Keratinocyte (primary cell): ENCODE measurements at regions not wholly inside any gene's neighbourhood (a gene's known extent, or its start where the extent isn't known, plus 50 kb on each side); places are given as distances from the start of the nearest gene placed in this dataset.

Experiments
- DNase-seq: peaks from one replicate; pipeline ENCODE4 v3.0.0-alpha.2; 2011; ENCODE audit warnings: low read depth, missing footprints, low spot score
- FAIRE-seq: peaks from 2 replicates; lab custom pipeline; 2011; peaks lifted over from hg19 to GRCh38; lab: Jason Lieb, UNC
- H2AFZ ChIP-seq: 2 replicates; pipeline ENCODE4 v1.6.0; 2012; ENCODE audit warnings: low read length, control low read depth, inconsistent platforms; ENCODE audit not compliant: control insufficient read depth
- H3K27ac ChIP-seq: 2 replicates; pipeline ENCODE4 v1.5.1; 2011; ENCODE audit warnings: low read length; ENCODE audit not compliant: control insufficient read depth, insufficient read depth
- H3K27me3 ChIP-seq: 3 replicates; pipeline ENCODE4 v1.6.0; 2011; ENCODE audit warnings: low read length; ENCODE audit not compliant: control insufficient read depth, insufficient read depth; ENCODE audit errors: extremely low read depth
- H3K36me3 ChIP-seq, 2 experiments: 2 replicates in 1 of 2; 3 replicates in 1 of 2; pipeline ENCODE4 v1.5.1; 2011; ENCODE audit warnings: low read length in 2 of 2, mild to moderate bottlenecking in 1 of 2; ENCODE audit not compliant: control insufficient read depth in 2 of 2, insufficient read depth in 2 of 2; ENCODE audit errors: extremely low read depth in 1 of 2
- H3K4me1 ChIP-seq: 3 replicates; pipeline ENCODE4 v1.5.1; 2011; ENCODE audit warnings: low read length; ENCODE audit not compliant: control insufficient read depth, insufficient read depth; ENCODE audit errors: extremely low read depth
- H3K4me2 ChIP-seq: 3 replicates; pipeline ENCODE4 v1.6.0; 2011; ENCODE audit warnings: low read depth, low read length; ENCODE audit not compliant: control insufficient read depth, insufficient read depth; ENCODE audit errors: extremely low read depth
- H3K4me3 ChIP-seq, 3 experiments: fragments of 200-600 bp in 1 of 3; sonication (generic) in 1 of 3; 2 replicates in 2 of 3; 3 replicates in 1 of 3; pipeline ENCODE4 v1.5.1; 2011 to 2016; ENCODE audit warnings: low read length in 3 of 3, mild to moderate bottlenecking in 3 of 3, control low read depth in 2 of 3, inconsistent platforms in 1 of 3, low read depth in 1 of 3, mixed read lengths in 1 of 3, mixed run types in 1 of 3, moderate library complexity in 1 of 3; ENCODE audit not compliant: control insufficient read depth in 2 of 3, insufficient read depth in 2 of 3; ENCODE audit errors: extremely low read depth in 1 of 3
- H3K79me2 ChIP-seq: 2 replicates; pipeline ENCODE4 v1.6.0; 2012; ENCODE audit warnings: low read length; ENCODE audit not compliant: control insufficient read depth, insufficient read depth
- H3K9ac ChIP-seq: 3 replicates; pipeline ENCODE4 v1.6.0; 2011; ENCODE audit warnings: low read length; ENCODE audit not compliant: control insufficient read depth, insufficient read depth; ENCODE audit errors: extremely low read depth
- H3K9me1 ChIP-seq: 3 replicates; pipeline ENCODE4 v1.6.0; 2011; ENCODE audit warnings: low read length; ENCODE audit not compliant: control insufficient read depth, insufficient read depth; ENCODE audit errors: extremely low read depth
- H3K9me3 ChIP-seq: 2 replicates; pipeline ENCODE4 v1.5.1; 2012; ENCODE audit warnings: low read depth, low read length; ENCODE audit not compliant: control insufficient read depth
- H4K20me1 ChIP-seq: 3 replicates; pipeline ENCODE4 v1.6.0; 2011; ENCODE audit warnings: low read length; ENCODE audit not compliant: control insufficient read depth, insufficient read depth; ENCODE audit errors: extremely low read depth
- EZH2 ChIP-seq: IDR thresholded peaks from one replicate; pipeline ENCODE4 v1.6.1; 2012; ENCODE audit warnings: inconsistent platforms, mild to moderate bottlenecking, low read length, moderate library complexity
- dilution Hi-C: fragments of 300-500 bp; cut with MboI; formaldehyde crosslinking; loops from one replicate; pipeline ENCODE4 v1.7.0; 2020; ENCODE audit warnings: low sequenced_read_pairs; ENCODE audit not compliant: extremely low pct_ligation_motif_present
- TF ChIP-seq, protein P1 (sequence below), 3 experiments: IDR thresholded peaks in 1 of 3; conservative IDR thresholded peaks in 1 of 3; optimal IDR thresholded peaks in 1 of 3; 2 replicates in 2 of 3; 3 replicates in 1 of 3; pipeline versions ENCODE3 to v1.5.1; 2011; ENCODE audit warnings: low read length in 3 of 3, mild to moderate bottlenecking in 3 of 3, moderate library complexity in 2 of 3, control low read depth in 1 of 3, inconsistent platforms in 1 of 3; ENCODE audit not compliant: insufficient read depth in 2 of 3; ENCODE audit errors: extremely low read depth in 1 of 3

DNA sequence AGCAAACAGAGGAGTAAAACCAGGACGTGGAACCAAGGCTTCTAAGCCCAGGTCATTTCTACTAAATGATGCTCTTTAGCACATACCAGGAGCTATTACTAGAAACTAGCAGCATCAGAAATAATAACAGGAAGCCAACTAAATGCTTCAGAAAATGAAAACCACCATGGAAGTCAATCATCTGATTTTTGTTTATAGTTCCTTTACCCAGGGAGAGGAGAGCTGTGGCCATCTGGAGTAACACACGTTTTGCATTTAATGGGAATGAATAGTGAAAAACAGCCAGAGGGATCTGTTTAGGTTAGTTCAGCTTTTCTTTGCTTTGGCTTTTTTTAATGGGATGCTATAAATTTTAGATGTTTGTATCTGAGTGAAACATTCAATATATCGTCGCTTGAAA is 250.7 kb upstream of the ARHGAP20 start:
- no peaks in the 10 kb centered on the region for H4K20me1 ChIP-seq
- TF ChIP-seq EZH2 = no peak
- TF ChIP-seq, protein P1, sequence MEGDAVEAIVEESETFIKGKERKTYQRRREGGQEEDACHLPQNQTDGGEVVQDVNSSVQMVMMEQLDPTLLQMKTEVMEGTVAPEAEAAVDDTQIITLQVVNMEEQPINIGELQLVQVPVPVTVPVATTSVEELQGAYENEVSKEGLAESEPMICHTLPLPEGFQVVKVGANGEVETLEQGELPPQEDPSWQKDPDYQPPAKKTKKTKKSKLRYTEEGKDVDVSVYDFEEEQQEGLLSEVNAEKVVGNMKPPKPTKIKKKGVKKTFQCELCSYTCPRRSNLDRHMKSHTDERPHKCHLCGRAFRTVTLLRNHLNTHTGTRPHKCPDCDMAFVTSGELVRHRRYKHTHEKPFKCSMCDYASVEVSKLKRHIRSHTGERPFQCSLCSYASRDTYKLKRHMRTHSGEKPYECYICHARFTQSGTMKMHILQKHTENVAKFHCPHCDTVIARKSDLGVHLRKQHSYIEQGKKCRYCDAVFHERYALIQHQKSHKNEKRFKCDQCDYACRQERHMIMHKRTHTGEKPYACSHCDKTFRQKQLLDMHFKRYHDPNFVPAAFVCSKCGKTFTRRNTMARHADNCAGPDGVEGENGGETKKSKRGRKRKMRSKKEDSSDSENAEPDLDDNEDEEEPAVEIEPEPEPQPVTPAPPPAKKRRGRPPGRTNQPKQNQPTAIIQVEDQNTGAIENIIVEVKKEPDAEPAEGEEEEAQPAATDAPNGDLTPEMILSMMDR (optimal IDR thresholded peaks at IDR 0.05 in 1 of 3, IDR thresholded peaks at IDR 0.05 in 1 of 3, conservative IDR thresholded peaks at IDR 0.05 in 1 of 3; ENCODE audit: extremely low read depth in 1 of 3, insufficient read depth in 2 of 3, low read length in 3 of 3) = no peak
- no peaks in the 10 kb centered on the region for H3K9me1 ChIP-seq
- no peaks in the 10 kb centered on the region for H3K79me2 ChIP-seq
- no peak overlapping the region for H3K4me2 ChIP-seq
- peaks cover 4% of the 10 kb centered on the region for H3K27me3 ChIP-seq
- H3K9me3 ChIP-seq = no peaks in the 10 kb centered on the region
- H3K36me3 ChIP-seq = no peaks in the 10 kb centered on the region
- H3K4me1 ChIP-seq = no peaks in the 10 kb centered on the region
- FAIRE-seq (no peak), DNase-seq (no peak)
- H3K4me3 ChIP-seq = no peak overlapping the region
- H2AFZ ChIP-seq = no peak overlapping the region
- dilution Hi-C loops = no loop called here
- no peak overlapping the region for H3K9ac ChIP-seq
- H3K27ac ChIP-seq = no peak overlapping the region

DNA sequence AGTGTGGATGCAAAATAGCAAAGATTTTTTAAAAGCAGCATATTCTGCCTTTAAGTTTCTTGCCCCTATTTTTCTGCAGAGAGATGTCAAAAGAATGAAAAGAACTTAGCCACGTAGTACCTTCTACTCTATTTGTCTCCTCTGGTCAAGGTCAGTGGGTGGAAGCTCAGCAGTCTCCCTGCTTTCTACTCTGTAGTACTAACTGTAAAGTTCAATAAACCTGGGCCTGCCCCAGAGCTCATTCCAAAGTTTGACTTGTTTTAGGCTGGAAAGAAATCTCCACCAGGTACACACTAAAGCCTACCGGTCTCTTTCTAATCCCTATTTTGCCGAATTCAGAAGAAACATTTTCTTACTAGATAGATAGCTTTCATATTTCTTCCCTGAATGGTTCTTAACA is 247.9 kb upstream of the ARHGAP20 start:
- no peak overlapping the region for H2AFZ ChIP-seq
- no peaks in the 10 kb centered on the region for H3K9me1 ChIP-seq
- no peak overlapping the region for H3K27ac ChIP-seq
- H3K27me3 ChIP-seq = peaks cover 4% of the 10 kb centered on the region
- H3K4me2 ChIP-seq = no peak overlapping the region
- H3K4me3 ChIP-seq = no peak overlapping the region
- no peaks in the 10 kb centered on the region for H3K79me2 ChIP-seq
- H3K9me3 ChIP-seq = no peaks in the 10 kb centered on the region
- no peaks in the 10 kb centered on the region for H3K36me3 ChIP-seq
- no peaks in the 10 kb centered on the region for H3K4me1 ChIP-seq
- no peaks in the 10 kb centered on the region for H4K20me1 ChIP-seq
- no peak overlapping the region for H3K9ac ChIP-seq
- TF ChIP-seq, protein P1 (optimal IDR thresholded peaks at IDR 0.05 in 1 of 3, IDR thresholded peaks at IDR 0.05 in 1 of 3, conservative IDR thresholded peaks at IDR 0.05 in 1 of 3; ENCODE audit: extremely low read depth in 1 of 3, insufficient read depth in 2 of 3, low read length in 3 of 3) = no peak
- TF ChIP-seq EZH2 = no peak
- DNase-seq (no peak), FAIRE-seq (no peak)
- dilution Hi-C loops = no loop called here
